Fibroblast of lung (primary cell): ENCODE measurements at regions not wholly inside any gene's neighbourhood (a gene's known extent, or its start where the extent isn't known, plus 50 kb on each side); places are given as distances from the start of the nearest gene placed in this dataset.

ENCODE experiments used
- CTCF ChIP-seq, 2 donors: IDR thresholded peaks in 1 of 2; conservative IDR thresholded peaks in 1 of 2; 1 replicate in 1 of 2; 2 replicates in 1 of 2; pipeline ENCODE4 v1.5.1; 2011 to 2012; ENCODE audit warnings: low read length in 2 of 2, control low read depth in 1 of 2, inconsistent platforms in 1 of 2, low read depth in 1 of 2, mild to moderate bottlenecking in 1 of 2
- EZH2 ChIP-seq: IDR thresholded peaks from 2 replicates; pipeline ENCODE4 v1.5.1; 2012; ENCODE audit warnings: low read length, control low read depth, mild to moderate bottlenecking; ENCODE audit errors: missing control alignments

DNA sequence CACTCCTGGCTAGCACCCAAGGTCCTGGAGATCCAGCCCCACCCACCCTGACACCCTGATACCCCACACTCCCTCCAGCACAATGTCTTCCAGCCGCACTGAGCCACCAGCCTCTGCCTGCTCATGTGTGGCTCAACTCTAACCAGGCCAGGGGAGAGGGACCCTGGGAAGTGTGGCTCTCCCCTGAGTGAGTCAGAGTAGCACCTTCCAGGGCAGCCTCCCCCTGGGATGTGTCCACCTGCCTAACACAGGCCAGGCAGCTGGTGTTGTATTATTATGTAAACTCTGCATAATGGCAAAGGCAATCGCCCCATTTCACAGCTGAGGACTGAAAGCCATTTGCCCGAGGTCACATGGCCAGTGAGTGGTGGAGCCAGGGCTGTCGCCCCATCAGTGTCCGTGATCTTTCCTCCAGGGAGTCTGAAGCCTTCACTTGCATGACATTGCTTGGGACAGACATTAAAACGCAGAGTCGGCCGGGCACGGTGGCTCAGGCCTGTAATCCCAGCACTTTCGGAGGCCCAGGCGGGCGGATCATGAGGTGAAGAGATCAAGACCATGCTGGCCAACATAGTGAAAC lies 84.2 kb upstream of the FOXF1 start:
- no peak for TF ChIP-seq CTCF (conservative IDR thresholded peaks at IDR 0.05 in 1 of 2, IDR thresholded peaks at IDR 0.05 in 1 of 2; ENCODE audit: low read depth in 1 of 2, low read length in 2 of 2)
- no peak for TF ChIP-seq EZH2
